ENCODE measurements at regions not wholly inside any gene's neighbourhood (a gene's known extent, or its start where the extent isn't known, plus 50 kb on each side); places are given as distances from the start of the nearest gene placed in this dataset.

DNA sequence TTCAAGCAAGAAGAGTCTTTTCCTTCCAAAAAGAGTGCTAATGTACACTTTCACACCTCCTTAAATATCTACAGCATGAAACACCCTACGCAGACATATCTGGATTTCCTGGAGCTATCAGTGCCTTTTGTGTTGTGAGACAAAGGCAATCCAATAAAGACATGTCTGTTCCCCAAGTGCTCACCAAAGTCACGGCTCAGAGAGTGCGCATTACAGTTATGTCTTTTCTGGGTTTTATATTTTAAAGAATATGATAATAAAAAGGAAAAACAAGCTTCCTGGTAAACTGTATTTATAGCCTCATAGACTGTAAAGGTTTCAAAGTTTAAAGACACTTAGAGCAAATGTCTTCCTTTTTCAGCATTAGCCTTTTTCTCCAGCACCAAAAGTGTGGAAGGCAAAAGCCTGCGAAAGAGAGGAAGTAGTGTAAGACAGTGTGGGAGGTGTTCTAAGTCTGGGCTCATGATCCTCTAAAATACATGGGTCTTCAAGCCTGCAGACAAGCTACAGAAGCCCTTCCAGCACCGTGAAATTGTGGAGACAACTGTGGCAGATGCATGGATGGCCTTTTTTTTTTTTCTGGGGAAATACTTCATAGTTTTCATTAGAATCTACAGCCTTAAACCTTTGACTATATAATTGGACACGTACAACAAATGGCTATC is 135.0 kb upstream of the SLC35B3 start:
- Histone ChIP-seq H3K36me3 (ENCODE audit: control insufficient read depth, insufficient read depth, low read length) (no peaks in the 10 kb centered on the region), H3K4me3 (ENCODE audit: low read depth in 2 of 2, low read length in 2 of 2) (no peak overlapping the region), H3K4me1 (ENCODE audit: control insufficient read depth, insufficient read depth, low read length) (no peaks in the 10 kb centered on the region), H3K9me3 (ENCODE audit: control insufficient read depth, insufficient read depth, low read depth, low read length) (no peaks in the 10 kb centered on the region), H3K27ac (ENCODE audit: low read length) (no peak overlapping the region), H3K27me3 (ENCODE audit: control insufficient read depth, insufficient read depth, low read length) (no peaks in the 10 kb centered on the region)
- DNase-seq (ENCODE audit: low read depth, low spot score) (no peak), ATAC-seq (no peak)
- TF ChIP-seq, protein P1, sequence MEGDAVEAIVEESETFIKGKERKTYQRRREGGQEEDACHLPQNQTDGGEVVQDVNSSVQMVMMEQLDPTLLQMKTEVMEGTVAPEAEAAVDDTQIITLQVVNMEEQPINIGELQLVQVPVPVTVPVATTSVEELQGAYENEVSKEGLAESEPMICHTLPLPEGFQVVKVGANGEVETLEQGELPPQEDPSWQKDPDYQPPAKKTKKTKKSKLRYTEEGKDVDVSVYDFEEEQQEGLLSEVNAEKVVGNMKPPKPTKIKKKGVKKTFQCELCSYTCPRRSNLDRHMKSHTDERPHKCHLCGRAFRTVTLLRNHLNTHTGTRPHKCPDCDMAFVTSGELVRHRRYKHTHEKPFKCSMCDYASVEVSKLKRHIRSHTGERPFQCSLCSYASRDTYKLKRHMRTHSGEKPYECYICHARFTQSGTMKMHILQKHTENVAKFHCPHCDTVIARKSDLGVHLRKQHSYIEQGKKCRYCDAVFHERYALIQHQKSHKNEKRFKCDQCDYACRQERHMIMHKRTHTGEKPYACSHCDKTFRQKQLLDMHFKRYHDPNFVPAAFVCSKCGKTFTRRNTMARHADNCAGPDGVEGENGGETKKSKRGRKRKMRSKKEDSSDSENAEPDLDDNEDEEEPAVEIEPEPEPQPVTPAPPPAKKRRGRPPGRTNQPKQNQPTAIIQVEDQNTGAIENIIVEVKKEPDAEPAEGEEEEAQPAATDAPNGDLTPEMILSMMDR (IDR thresholded peaks at IDR 0.05) = no peak
- TF ChIP-seq, protein P2, sequence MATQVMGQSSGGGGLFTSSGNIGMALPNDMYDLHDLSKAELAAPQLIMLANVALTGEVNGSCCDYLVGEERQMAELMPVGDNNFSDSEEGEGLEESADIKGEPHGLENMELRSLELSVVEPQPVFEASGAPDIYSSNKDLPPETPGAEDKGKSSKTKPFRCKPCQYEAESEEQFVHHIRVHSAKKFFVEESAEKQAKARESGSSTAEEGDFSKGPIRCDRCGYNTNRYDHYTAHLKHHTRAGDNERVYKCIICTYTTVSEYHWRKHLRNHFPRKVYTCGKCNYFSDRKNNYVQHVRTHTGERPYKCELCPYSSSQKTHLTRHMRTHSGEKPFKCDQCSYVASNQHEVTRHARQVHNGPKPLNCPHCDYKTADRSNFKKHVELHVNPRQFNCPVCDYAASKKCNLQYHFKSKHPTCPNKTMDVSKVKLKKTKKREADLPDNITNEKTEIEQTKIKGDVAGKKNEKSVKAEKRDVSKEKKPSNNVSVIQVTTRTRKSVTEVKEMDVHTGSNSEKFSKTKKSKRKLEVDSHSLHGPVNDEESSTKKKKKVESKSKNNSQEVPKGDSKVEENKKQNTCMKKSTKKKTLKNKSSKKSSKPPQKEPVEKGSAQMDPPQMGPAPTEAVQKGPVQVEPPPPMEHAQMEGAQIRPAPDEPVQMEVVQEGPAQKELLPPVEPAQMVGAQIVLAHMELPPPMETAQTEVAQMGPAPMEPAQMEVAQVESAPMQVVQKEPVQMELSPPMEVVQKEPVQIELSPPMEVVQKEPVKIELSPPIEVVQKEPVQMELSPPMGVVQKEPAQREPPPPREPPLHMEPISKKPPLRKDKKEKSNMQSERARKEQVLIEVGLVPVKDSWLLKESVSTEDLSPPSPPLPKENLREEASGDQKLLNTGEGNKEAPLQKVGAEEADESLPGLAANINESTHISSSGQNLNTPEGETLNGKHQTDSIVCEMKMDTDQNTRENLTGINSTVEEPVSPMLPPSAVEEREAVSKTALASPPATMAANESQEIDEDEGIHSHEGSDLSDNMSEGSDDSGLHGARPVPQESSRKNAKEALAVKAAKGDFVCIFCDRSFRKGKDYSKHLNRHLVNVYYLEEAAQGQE (IDR thresholded peaks at IDR 0.05; ENCODE audit: insufficient read depth in 1 of 2, low read depth in 2 of 2, low read length in 1 of 2) = no peak
- TF ChIP-seq TCF7L2 (IDR thresholded peaks at IDR 0.05; ENCODE audit: low read depth, low read length) = no peak
- TF ChIP-seq POLR2AphosphoS5 (IDR thresholded peaks at IDR 0.05; ENCODE audit: low read depth, low read length) = no peak
- TF ChIP-seq SIN3A (IDR thresholded peaks at IDR 0.05; ENCODE audit: borderline replicate concordance, insufficient read depth, low read depth, low read length) = no peak
- in situ Hi-C loops (cut with HindIII; ENCODE audit: low pct_unique_long_range_greater_than_20kb, low sequenced_read_pairs) = no loop called here
- ChIA-PET CTCF (no interaction called here), POLR2A (no interaction called here)
- no TSS peak for BruUV-seq (replicated peaks)
- intact Hi-C loops (cut with micrococcal nuclease; ENCODE audit: unreplicated experiment) = no loop called here

DNA sequence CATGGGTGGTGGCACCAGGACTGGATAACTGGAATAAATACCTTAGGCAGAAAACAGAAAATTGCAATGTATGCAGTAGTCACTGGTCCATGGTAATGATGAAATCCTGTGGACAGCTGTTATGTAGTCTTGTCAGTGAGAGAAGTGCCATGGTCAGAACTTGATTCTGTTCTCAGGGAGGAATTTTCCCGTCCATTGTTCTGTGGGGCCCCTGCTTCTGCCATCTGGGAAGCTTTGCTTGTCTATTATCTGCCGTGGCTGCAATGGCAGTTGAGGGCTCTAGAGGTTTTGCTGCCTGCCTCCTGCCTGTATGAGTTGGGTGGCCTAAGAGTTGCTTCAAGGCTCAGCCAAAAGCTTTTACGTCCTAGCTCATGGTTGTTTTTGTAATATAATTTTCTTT is 126.8 kb upstream of the SLC35B3 start:
- no peaks in the 10 kb centered on the region for H3K9me3 ChIP-seq (ENCODE audit: control insufficient read depth, insufficient read depth, low read depth, low read length)
- no peaks in the 10 kb centered on the region for H3K4me1 ChIP-seq (ENCODE audit: control insufficient read depth, insufficient read depth, low read length)
- no peak overlapping the region for H3K27ac ChIP-seq (ENCODE audit: low read length)
- no TSS peak for BruUV-seq (replicated peaks)
- TF ChIP-seq SIN3A (IDR thresholded peaks at IDR 0.05; ENCODE audit: borderline replicate concordance, insufficient read depth, low read depth, low read length) (no peak), POLR2AphosphoS5 (IDR thresholded peaks at IDR 0.05; ENCODE audit: low read depth, low read length) (no peak)
- H3K36me3 ChIP-seq (ENCODE audit: control insufficient read depth, insufficient read depth, low read length) = no peaks in the 10 kb centered on the region
- in situ Hi-C loops (cut with HindIII; ENCODE audit: low pct_unique_long_range_greater_than_20kb, low sequenced_read_pairs) = no loop called here
- intact Hi-C loops (cut with micrococcal nuclease; ENCODE audit: unreplicated experiment) = no loop called here
- ChIA-PET CTCF (no interaction called here), POLR2A (no interaction called here)
- no peak overlapping the region for H3K4me3 ChIP-seq (ENCODE audit: low read depth in 2 of 2, low read length in 2 of 2)
- DNase-seq (ENCODE audit: low read depth, low spot score) (no peak), ATAC-seq (no peak)
- no peaks in the 10 kb centered on the region for H3K27me3 ChIP-seq (ENCODE audit: control insufficient read depth, insufficient read depth, low read length)

DNA sequence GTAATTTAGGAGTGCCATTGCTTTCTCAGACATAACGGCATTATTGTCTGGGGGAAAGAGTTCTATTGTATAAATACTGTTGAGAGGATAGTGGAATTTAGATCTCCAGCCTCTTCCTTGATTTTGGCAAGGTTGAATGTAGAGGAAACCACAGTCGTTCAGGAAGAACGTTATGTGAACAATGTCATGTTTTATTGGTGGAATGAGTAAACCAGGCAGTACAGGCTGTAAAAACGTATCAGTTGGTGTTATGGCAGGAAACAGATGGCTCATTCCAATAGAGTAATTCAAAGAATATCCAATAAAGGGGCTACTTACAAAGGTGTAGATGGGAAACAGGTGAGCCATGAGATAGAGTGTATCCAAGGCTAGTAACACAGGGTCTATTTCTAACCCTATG is 123.6 kb upstream of the SLC35B3 start:
- intact Hi-C loops (cut with micrococcal nuclease; ENCODE audit: unreplicated experiment) = no loop called here
- ChIA-PET CTCF (no interaction called here), POLR2A (no interaction called here)
- no peaks in the 10 kb centered on the region for H3K27me3 ChIP-seq (ENCODE audit: control insufficient read depth, insufficient read depth, low read length)
- TF ChIP-seq SIN3A (IDR thresholded peaks at IDR 0.05; ENCODE audit: borderline replicate concordance, insufficient read depth, low read depth, low read length) = no peak
- TF ChIP-seq, protein P1 (IDR thresholded peaks at IDR 0.05) = no peak
- no peak for TF ChIP-seq TCF7L2 (IDR thresholded peaks at IDR 0.05; ENCODE audit: low read depth, low read length)
- TF ChIP-seq, protein P2 (IDR thresholded peaks at IDR 0.05; ENCODE audit: insufficient read depth in 1 of 2, low read depth in 2 of 2, low read length in 1 of 2) = no peak
- TF ChIP-seq POLR2AphosphoS5 (IDR thresholded peaks at IDR 0.05; ENCODE audit: low read depth, low read length) = no peak
- ATAC-seq = no peak
- no peak for DNase-seq (ENCODE audit: low read depth, low spot score)
- no peaks in the 10 kb centered on the region for H3K9me3 ChIP-seq (ENCODE audit: control insufficient read depth, insufficient read depth, low read depth, low read length)
- H3K4me3 ChIP-seq (ENCODE audit: low read depth in 2 of 2, low read length in 2 of 2) = no peak overlapping the region
- H3K4me1 ChIP-seq (ENCODE audit: control insufficient read depth, insufficient read depth, low read length) = no peaks in the 10 kb centered on the region
- H3K27ac ChIP-seq (ENCODE audit: low read length) = no peak overlapping the region
- in situ Hi-C loops (cut with HindIII; ENCODE audit: low pct_unique_long_range_greater_than_20kb, low sequenced_read_pairs) = no loop called here
- no peaks in the 10 kb centered on the region for H3K36me3 ChIP-seq (ENCODE audit: control insufficient read depth, insufficient read depth, low read length)
- BruUV-seq (replicated peaks) = no TSS peak

Measured in Panc1 (cell line).